Epithelial cell of proximal tubule (primary cell): ENCODE measurements at regions not wholly inside any gene's neighbourhood (a gene's known extent, or its start where the extent isn't known, plus 50 kb on each side); places are given as distances from the start of the nearest gene placed in this dataset.
A peak's percentile ranks its signal among the peaks of the same experiment; 100 is the strongest.
"Not testable (repeated sequence)": the region's sequence is repeated elsewhere in the genome, so short reads cannot be mapped to it uniquely, and the experiment has no call there.

ENCODE experiments used
- DNase-seq: peaks from one replicate; pipeline ENCODE4 v3.0.0-alpha.2; 2011; ENCODE audit warnings: low read depth
- H3K4me3 ChIP-seq: 2 replicates; pipeline ENCODE4 v1.5.1; 2011; ENCODE audit warnings: low read depth, mild to moderate bottlenecking, low read length
- CTCF ChIP-seq: conservative IDR thresholded peaks from 2 replicates; pipeline ENCODE4 v1.5.1; 2012; ENCODE audit warnings: low read depth, mild to moderate bottlenecking, low read length

DNA sequence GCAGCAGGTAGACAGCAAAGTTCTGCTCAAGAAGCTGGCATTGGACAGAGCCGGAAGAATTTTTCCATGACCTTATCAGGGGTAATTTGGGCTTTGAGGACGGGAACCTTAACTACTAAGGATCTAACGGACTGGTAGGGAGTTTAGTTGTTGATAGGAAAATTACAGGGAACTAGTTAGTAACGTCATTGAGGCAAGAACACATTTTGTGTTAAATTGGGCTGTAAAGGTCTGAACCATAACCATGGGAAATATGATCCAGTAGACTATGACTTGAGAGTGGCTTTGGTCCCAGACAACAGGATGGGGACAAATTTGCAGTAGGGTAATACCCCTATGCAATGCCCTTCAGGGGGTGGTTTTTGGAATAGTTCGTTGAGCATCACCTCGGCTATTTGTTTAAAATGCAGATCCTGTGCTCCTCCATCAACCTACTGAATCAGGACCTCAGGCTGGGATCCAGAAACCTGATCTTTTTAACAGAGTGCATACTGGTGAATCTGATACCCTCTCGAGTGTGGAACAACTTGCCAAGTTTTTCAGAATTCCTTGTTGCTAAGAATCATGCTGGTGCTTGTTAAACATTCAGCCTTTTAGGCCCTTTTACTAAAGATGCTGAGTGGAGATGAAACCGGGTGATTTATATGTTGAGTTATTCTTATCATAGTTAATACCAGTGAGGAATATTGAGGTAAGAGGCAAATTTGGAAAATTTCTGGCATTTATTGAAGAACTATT lies 255.1 kb downstream of the MAP2K6 start:
- H3K4me3 ChIP-seq = no peak overlapping the region
- TF ChIP-seq CTCF = no peak
- no peak for DNase-seq

GRCh38 chr17:69672924-69673323 lies 258.4 kb downstream of the MAP2K6 start:
- no peak overlapping the region for H3K4me3 ChIP-seq
- DNase-seq = no peak
- TF ChIP-seq CTCF = no peak

DNA sequence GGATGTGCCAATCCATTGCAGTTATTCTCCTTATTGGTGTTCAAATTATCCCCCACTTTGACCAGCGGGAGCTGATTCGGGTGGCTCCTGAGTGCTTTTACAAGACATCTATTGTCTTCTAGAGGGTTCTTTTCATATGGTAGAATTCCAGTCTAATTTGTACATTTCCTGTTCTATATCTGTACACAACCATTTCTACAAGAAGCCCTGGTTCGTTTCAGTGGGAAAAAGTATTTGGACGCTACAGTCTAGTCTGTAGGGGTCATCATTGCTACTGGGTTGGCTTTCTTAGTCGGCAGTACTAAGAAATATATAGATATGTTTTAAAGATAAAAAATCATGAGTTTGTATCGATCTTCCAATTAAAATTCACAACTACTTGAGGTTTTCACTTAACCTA lies 262.6 kb downstream of the MAP2K6 start:
- peak; percentile 39 for TF ChIP-seq CTCF
- H3K4me3 ChIP-seq = no peak overlapping the region
- DNase-seq = no peak

DNA sequence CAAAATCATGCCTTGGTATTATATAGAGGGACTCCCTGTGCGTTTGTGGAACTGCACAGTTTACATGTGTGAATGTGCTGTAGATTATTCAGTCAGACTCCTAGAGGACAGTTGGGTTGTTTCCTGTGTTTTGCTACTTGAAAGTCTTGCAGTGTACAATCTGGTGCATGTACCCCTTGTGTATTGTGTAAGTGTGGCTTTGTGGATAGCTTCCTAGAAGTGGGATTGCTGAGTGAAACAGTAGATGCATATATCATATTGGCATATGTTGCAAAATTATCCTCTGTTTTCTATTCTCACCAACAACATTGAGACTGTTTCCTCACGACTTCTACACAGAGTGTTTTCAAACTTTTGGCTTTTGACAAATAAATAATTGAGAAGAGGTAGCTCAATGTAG lies 263.7 kb downstream of the MAP2K6 start:
- TF ChIP-seq CTCF = no peak
- no peak for DNase-seq
- no peak overlapping the region for H3K4me3 ChIP-seq

DNA sequence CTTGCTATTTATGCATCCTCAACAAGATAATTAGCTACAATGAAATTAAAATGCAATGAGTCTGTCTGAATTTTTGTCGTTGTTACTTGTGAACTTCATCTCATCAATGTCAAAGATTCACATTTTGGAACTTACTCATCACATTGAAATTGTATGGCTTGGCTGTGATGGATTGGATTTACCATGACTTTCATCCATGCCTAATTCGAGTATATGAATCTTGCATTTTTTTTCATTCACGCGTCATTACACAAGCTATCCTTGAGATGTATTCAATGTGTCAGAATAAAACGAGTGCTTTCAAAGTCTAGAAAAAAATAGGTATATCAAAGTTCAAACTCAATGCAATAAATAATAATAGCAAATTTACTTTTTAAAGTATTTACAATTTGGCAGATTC lies 265.3 kb downstream of the MAP2K6 start:
- DNase-seq = no peak
- no peak overlapping the region for H3K4me3 ChIP-seq
- no peak for TF ChIP-seq CTCF

DNA sequence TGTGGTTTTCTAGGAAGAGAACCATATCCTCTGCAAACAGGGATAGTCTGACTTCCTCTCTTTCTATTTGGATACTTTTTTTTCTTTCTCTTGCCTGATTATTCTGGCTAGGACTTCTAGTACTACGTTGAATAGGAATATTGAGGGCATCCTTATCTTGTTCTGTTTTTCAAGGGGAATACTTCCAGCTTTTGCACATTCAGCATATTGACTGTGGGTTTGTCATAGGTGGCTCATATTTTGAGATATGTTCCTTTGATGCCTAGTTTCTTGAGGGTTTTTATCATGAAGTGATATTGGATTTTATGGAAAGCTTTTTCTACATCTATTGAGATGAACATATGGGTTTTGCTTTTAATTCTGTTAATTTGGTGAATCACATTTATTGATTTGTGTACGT lies 269.8 kb downstream of the MAP2K6 start:
- no peak overlapping the region for H3K4me3 ChIP-seq
- no peak for TF ChIP-seq CTCF
- no peak for DNase-seq

DNA sequence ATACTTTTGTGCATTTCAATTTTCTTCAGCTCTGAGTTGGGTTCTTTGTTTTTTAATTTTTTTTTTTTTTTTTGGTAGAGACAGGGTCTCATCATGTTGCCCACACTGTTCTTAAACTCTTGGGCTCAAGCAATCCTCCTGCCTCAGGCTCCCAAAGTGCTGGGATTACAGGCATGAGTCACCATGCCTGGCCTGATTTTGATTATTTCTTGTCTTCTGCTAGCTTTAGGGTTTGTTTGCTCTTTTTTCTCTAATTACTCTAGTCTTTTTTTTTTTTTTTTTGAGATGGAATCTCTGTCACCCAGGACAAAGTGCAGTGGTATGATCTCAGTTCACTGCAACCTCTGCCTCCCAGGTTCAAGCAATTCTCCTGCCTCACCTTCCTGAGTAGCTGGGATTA lies 270.7 kb downstream of the MAP2K6 start:
- not testable (repeated sequence) for DNase-seq, H3K4me3 ChIP-seq

- no peak overlapping the region for H3K4me3 ChIP-seq
- no peak for TF ChIP-seq CTCF
- DNase-seq = no peak
Measured at GRCh38 chr17:69690531-69690930, 276.0 kb downstream of the MAP2K6 start.
